ENCODE measurements at regions not wholly inside any gene's neighbourhood (a gene's known extent, or its start where the extent isn't known, plus 50 kb on each side); places are given as distances from the start of the nearest gene placed in this dataset.

GRCh38 chr7:127448566-127448965 is 56.1 kb upstream of the ZNF800 start:
- ATAC-seq (no peak), DNase-seq (no peak)
- intact Hi-C loops (cut with micrococcal nuclease), result no loop called here

DNA sequence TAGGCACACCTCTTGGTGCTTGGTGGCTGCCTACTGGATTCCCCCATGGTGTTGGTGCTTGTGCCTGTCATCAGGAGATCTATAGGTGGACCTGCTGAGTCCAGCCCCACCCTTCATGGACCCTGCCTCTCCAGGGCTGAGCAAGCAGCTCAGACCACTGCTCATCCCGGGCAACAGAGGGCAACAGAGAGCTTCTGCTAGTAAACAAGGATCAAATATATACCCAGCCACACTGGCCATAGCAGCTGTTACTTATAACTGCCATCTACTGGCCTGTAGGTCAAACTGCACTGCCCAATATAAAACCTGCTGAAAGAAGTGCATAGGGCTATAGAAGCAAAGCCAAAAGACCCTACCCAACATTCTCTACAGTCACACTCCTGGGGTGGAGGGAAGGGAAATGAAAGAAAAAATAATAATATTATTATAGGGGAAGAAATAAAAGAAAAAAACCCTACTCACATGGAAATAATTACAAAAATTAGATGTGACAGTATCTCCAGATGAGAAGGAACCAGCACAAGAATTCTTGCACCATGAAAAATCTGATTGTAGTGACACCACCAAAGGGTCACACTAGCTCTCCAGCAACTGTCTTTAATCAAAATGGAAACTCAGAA is 54.9 kb upstream of the ZNF800 start:
- intact Hi-C loops (cut with micrococcal nuclease), result no loop called here
- no peak for DNase-seq
- ATAC-seq, result no peak

DNA sequence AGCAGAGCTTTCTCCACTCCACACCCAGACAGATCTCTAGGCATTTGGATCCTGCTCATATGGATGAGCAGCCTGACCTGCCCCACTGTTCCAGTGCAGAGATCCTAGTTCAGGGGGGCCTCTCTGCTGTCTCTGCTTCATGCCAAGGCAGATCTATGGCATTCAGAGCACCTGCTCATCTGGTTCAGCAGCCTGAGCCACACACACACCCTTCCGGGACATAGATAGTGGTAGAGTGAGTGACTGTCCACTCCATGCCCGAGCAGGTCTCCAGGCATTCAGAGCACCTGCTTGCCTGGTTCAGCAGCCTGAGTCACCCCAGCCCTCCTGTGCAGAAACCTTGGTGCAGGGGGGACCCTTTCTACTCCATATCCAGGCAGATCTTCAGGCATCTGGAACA is 54.3 kb upstream of the ZNF800 start:
- intact Hi-C loops (cut with micrococcal nuclease), result no loop called here
- DNase-seq (no peak), ATAC-seq (no peak)
